Colonic mucosa (tissue), 4 donors: ENCODE measurements at regions not wholly inside any gene's neighbourhood (a gene's known extent, or its start where the extent isn't known, plus 50 kb on each side); places are given as distances from the start of the nearest gene placed in this dataset.
A peak's percentile ranks its signal among the peaks of the same experiment; 100 is the strongest.

Source experiments
- DNase-seq: peaks from one replicate; pipeline ENCODE4 v3.0.0-alpha.2; 2020
- H3K27ac ChIP-seq: fragments of 200-600 bp; one replicate; pipeline ENCODE4 v1.8.0; 2021
- H3K27me3 ChIP-seq: fragments of 200-600 bp; one replicate; pipeline ENCODE4 v1.8.0; 2021
- H3K36me3 ChIP-seq: fragments of 200-600 bp; one replicate; pipeline ENCODE4 v1.8.0; 2021
- H3K4me1 ChIP-seq: fragments of 200-600 bp; one replicate; pipeline ENCODE4 v1.8.0; 2021; ENCODE audit warnings: mild to moderate bottlenecking
- H3K4me3 ChIP-seq: fragments of 200-600 bp; one replicate; pipeline ENCODE4 v1.8.0; 2021
- H3K9ac ChIP-seq, 2 donors: one replicate each; pipeline ENCODE4 v1.7.0; 2013; ENCODE audit warnings: control low read depth in 2 of 2, low read depth in 2 of 2, low read length in 2 of 2
- H3K9me3 ChIP-seq: fragments of 200-600 bp; one replicate; pipeline ENCODE4 v1.8.0; 2021
- intact Hi-C: fragments of 100-400 bp; cut with DNase I; formaldehyde crosslinking; loops from one replicate; pipeline ENCODE4 v1.14.1; 2022
- TF ChIP-seq, protein P1 (sequence below): fragments of 200-600 bp; IDR thresholded peaks from one replicate; pipeline ENCODE4 v1.8.0; 2022; ENCODE audit warnings: antibody characterized with exemption, mild to moderate bottlenecking
- donor health status: healthy.
- donor health status: DM: no; HTN: no; CAD: no.
- donor health status: DM: no; HTN: no; CAD: no.

DNA sequence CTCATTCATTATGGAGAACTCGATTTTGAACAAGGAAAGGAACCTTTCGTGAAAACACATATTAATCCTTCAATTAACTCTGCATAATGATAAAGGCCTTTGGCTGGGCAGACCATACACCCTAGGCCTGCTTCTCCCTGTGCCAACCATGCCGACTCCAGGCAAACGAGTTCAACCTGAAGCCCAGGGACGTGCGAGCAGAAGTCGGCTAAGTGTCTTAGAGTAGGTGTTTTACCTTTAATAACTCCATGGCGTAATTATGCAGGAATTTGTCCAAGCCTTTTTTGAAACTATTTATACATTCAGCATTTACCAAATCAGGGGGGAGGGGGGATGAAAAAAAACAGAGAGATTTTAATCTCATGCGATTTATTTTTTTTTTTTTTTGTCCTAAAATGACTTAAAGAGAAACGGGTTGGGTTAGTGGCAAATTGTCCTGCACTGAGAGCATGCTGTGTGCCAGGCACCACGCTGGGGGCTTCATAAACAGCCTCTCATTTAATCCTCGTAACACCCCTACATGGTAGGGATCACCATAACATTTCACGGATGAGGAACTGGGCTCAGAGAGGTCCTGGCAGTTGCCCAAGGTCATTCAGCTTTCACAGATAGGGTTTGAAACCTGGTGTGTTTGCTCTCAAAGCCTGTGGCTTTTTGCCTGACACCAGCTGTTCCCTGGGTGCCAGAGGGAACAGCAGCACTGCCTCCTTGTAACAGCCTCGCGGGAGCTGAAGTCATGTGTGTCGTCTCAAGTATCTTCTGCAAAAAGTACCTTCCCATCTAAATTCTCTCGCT is 423.9 kb downstream of the MN1 start:
- intact Hi-C loops = no loop called here
- H3K9ac ChIP-seq = no peak overlapping the region
- no peaks in the 10 kb centered on the region for H3K4me1 ChIP-seq
- H3K27ac ChIP-seq = no peak overlapping the region
- peak; percentile 49 for DNase-seq
- H3K36me3 ChIP-seq = no peaks in the 10 kb centered on the region
- TF ChIP-seq, protein P1, sequence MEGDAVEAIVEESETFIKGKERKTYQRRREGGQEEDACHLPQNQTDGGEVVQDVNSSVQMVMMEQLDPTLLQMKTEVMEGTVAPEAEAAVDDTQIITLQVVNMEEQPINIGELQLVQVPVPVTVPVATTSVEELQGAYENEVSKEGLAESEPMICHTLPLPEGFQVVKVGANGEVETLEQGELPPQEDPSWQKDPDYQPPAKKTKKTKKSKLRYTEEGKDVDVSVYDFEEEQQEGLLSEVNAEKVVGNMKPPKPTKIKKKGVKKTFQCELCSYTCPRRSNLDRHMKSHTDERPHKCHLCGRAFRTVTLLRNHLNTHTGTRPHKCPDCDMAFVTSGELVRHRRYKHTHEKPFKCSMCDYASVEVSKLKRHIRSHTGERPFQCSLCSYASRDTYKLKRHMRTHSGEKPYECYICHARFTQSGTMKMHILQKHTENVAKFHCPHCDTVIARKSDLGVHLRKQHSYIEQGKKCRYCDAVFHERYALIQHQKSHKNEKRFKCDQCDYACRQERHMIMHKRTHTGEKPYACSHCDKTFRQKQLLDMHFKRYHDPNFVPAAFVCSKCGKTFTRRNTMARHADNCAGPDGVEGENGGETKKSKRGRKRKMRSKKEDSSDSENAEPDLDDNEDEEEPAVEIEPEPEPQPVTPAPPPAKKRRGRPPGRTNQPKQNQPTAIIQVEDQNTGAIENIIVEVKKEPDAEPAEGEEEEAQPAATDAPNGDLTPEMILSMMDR = no peak
- no peak overlapping the region for H3K4me3 ChIP-seq
- H3K9me3 ChIP-seq = no peaks in the 10 kb centered on the region
- no peaks in the 10 kb centered on the region for H3K27me3 ChIP-seq

DNA sequence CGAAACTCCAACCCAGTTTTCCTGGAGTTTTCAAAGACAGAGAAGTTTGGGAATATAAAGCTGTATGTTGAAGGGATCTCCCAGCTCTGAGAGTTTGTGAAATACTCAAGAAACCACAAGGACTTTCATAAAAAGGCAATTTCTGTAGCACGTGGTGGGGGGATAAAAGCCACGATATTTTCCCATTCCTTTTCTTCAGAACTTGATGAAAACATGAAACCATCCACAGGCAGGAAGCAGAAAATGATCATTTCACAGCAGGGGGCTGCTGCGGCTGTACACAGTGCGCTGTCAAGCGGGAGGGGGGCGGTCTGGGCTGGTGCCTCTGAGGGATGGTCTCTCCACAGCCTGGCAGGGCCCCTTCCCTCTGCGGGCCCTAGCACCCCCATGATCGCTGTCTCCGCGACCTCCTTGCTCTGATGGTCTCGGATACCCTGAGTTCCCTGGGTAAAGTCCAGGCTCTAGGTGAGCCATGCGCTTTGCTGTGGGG is 423.2 kb downstream of the MN1 start:
- DNase-seq = no peak
- Histone ChIP-seq H3K27me3 (no peaks in the 10 kb centered on the region), H3K9me3 (no peaks in the 10 kb centered on the region), H3K36me3 (no peaks in the 10 kb centered on the region), H3K27ac (no peak overlapping the region), H3K9ac (no peak overlapping the region), H3K4me3 (no peak overlapping the region), H3K4me1 (no peaks in the 10 kb centered on the region)
- TF ChIP-seq, protein P1 = no peak
- intact Hi-C loops = no loop called here

DNA sequence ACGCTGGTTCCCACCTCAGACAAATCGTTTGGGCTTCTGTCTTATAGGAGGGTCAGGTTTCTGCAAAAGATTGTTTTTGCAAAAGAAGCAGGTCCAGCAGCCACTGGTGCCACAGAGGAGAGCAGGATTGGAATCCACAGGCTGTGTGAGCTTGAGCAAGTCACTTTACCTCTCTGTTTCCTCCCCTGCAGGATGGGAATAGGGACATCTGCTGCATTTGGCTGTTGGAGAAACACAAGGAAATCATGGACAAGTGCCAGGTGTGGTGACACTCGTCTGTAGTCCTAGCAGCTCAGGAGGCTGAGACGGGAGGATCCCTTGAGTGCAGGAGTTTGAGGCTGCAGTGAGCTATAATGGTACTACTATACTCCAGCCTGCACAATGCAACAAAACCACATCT is 422.6 kb downstream of the MN1 start:
- no peak overlapping the region for H3K9ac ChIP-seq
- intact Hi-C loops = no loop called here
- no peaks in the 10 kb centered on the region for H3K27me3 ChIP-seq
- H3K9me3 ChIP-seq = no peaks in the 10 kb centered on the region
- no peak for DNase-seq
- H3K4me3 ChIP-seq = no peak overlapping the region
- H3K36me3 ChIP-seq = no peaks in the 10 kb centered on the region
- no peaks in the 10 kb centered on the region for H3K4me1 ChIP-seq
- no peak overlapping the region for H3K27ac ChIP-seq
- TF ChIP-seq, protein P1 = no peak

DNA sequence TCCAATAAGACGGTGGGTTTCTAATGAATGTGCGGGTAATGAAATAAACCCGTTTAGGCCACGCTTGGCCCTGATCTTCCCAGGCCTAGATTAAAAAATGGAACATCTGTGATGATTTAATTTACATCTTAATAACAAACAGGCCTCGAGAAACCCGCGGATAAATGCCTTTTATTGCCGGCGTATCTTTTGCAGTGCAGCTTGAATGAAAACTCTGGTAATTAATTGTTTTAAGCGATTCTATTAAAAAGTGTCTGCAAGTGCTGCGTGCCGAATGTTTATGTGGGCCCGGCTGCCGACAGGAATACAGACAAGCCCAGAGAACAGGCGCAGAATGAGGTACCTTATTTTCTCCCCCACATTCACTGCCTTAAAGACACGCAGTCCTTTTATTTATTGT is 420.7 kb downstream of the MN1 start:
- DNase-seq = no peak
- TF ChIP-seq, protein P1 = no peak

DNA sequence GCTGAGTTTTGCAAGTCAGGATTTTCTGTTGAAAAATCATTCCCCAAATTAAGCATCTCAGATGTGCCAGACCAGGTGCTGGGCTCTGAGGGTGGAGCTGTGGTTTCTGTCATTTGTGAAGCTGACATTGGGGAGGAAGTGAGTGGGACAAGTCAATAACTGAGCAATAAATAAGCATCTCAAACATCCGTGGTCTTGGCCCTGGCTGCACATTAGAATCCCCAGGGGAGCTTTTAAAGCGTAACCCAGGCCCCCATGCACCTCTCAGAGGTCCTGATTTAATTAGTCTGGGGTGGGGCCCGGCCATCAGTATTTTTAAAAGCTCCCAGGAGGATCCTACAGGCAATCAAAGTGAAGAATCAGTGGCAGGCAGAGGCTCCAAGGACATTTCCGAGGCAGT is 420.0 kb downstream of the MN1 start:
- no peak overlapping the region for H3K27ac ChIP-seq
- H3K9ac ChIP-seq = no peak overlapping the region
- no peaks in the 10 kb centered on the region for H3K4me1 ChIP-seq
- TF ChIP-seq, protein P1 = no peak
- no peak overlapping the region for H3K4me3 ChIP-seq
- intact Hi-C loops = no loop called here
- DNase-seq = no peak
- no peaks in the 10 kb centered on the region for H3K27me3 ChIP-seq
- no peaks in the 10 kb centered on the region for H3K36me3 ChIP-seq
- no peaks in the 10 kb centered on the region for H3K9me3 ChIP-seq

More for the DNA sequence above, 420.7 kb downstream of the MN1 start:
- H3K9ac ChIP-seq = no peak overlapping the region
- intact Hi-C loops = no loop called here
- no peak overlapping the region for H3K27ac ChIP-seq
- H3K4me1 ChIP-seq = no peaks in the 10 kb centered on the region
- H3K27me3 ChIP-seq = no peaks in the 10 kb centered on the region
- H3K9me3 ChIP-seq = no peaks in the 10 kb centered on the region
- no peaks in the 10 kb centered on the region for H3K36me3 ChIP-seq
- H3K4me3 ChIP-seq = no peak overlapping the region
